Neural crest cell (in vitro differentiated cells): ENCODE measurements at regions not wholly inside any gene's neighbourhood (a gene's known extent, or its start where the extent isn't known, plus 50 kb on each side); places are given as distances from the start of the nearest gene placed in this dataset.

Experiments
- DNase-seq: peaks from one replicate; pipeline ENCODE4 v3.0.0; 2021; ENCODE audit warnings: low read depth, mixed read lengths, low spot score
- H3K27ac Mint-ChIP-seq: one replicate; pipeline ENCODE4 v1.8.0; 2021; ENCODE audit warnings: mild to moderate bottlenecking, mixed read lengths; ENCODE audit not compliant: unreplicated experiment
- H3K27me3 Mint-ChIP-seq: 2 replicates; pipeline ENCODE4 v1.8.0; 2021; ENCODE audit warnings: low read depth, mild to moderate bottlenecking, mixed read lengths
- H3K36me3 Mint-ChIP-seq: 2 replicates; pipeline ENCODE4 v1.8.0; 2021; ENCODE audit warnings: low read depth, mild to moderate bottlenecking, mixed read lengths
- H3K4me1 Mint-ChIP-seq: 2 replicates; pipeline ENCODE4 v1.8.0; 2021; ENCODE audit warnings: mixed read lengths
- H3K4me3 Mint-ChIP-seq: one replicate; pipeline ENCODE4 v1.8.0; 2021; ENCODE audit warnings: mild to moderate bottlenecking, mixed read lengths
- H3K9me3 Mint-ChIP-seq: 2 replicates; pipeline ENCODE4 v1.8.0; 2021; ENCODE audit warnings: mixed read lengths
- CTCF ChIP-seq: fragments of 200-600 bp; sonication (generic); conservative IDR thresholded peaks from 2 replicates; pipeline ENCODE4 v1.5.0; 2021; ENCODE audit warnings: antibody characterized with exemption, mild to moderate bottlenecking

GRCh38 chr6:120557554-120557953 is 776.7 kb downstream of the TBC1D32 start:
- H3K27me3 Mint-ChIP-seq: no peaks in the 10 kb centered on the region
- no peaks in the 10 kb centered on the region for H3K36me3 Mint-ChIP-seq
- no peaks in the 10 kb centered on the region for H3K9me3 Mint-ChIP-seq
- no peak for TF ChIP-seq CTCF
- DNase-seq: no peak
- no peak overlapping the region for H3K27ac Mint-ChIP-seq
- H3K4me3 Mint-ChIP-seq: no peak overlapping the region
- no peaks in the 10 kb centered on the region for H3K4me1 Mint-ChIP-seq

DNA sequence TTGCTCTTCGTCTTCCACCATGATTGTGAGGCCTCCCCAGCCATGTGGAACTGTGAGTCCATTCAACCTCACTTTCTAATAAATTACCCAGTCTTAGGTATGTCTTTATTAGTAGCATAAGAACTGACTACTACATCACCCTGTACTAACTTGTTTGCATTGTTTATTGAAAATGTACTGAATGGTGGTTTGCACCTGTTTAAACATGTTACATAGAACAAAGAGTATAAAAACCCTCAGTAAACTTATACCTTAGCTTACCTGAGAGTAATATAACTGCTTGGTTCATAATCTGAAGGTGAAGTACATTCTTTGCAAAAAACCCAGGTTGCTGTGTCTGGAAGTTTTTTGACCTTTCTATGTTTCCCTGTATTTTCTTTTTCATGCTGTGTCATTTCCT is 777.8 kb downstream of the TBC1D32 start:
- no peak for DNase-seq
- Mint-ChIP-seq H3K36me3 (no peaks in the 10 kb centered on the region), H3K4me3 (no peak overlapping the region), H3K9me3 (no peaks in the 10 kb centered on the region), H3K27ac (no peak overlapping the region), H3K4me1 (no peaks in the 10 kb centered on the region), H3K27me3 (no peaks in the 10 kb centered on the region)
- TF ChIP-seq CTCF: no peak

DNA sequence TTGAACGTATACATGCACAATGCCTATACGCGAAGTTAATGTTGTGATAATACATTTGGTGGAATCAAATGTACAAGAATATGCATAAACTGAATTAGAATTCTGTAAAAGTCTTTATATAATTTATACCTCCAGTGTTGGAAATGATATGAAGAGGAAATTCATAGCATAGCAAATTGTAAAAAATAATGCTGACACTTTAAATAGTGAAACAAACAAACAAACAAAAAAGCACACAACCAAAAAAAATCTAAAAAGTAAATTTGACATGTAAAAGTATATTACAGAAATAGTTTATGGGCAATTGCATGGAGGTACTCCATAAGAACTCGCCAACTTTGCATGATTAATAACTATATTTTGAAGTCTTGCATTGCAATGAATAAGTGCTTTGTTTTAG is 780.9 kb downstream of the TBC1D32 start:
- no peak for TF ChIP-seq CTCF
- H3K4me3 Mint-ChIP-seq: no peak overlapping the region
- H3K9me3 Mint-ChIP-seq: no peaks in the 10 kb centered on the region
- H3K36me3 Mint-ChIP-seq: no peaks in the 10 kb centered on the region
- no peaks in the 10 kb centered on the region for H3K27me3 Mint-ChIP-seq
- no peak overlapping the region for H3K27ac Mint-ChIP-seq
- no peaks in the 10 kb centered on the region for H3K4me1 Mint-ChIP-seq
- no peak for DNase-seq

- Mint-ChIP-seq H3K9me3 (no peaks in the 10 kb centered on the region), H3K27ac (no peak overlapping the region), H3K4me1 (no peaks in the 10 kb centered on the region), H3K36me3 (no peaks in the 10 kb centered on the region), H3K27me3 (no peaks in the 10 kb centered on the region), H3K4me3 (no peak overlapping the region)
- no peak for TF ChIP-seq CTCF
- DNase-seq: no peak
These were observed 788.9 kb downstream of the TBC1D32 start for GRCh38 chr6:120545353-120545752.

GRCh38 chr6:120534954-120535353 is 799.3 kb downstream of the TBC1D32 start:
- Mint-ChIP-seq H3K27me3 (no peaks in the 10 kb centered on the region), H3K4me1 (no peaks in the 10 kb centered on the region), H3K9me3 (peaks cover 3% of the 10 kb centered on the region), H3K36me3 (no peaks in the 10 kb centered on the region), H3K27ac (no peak overlapping the region), H3K4me3 (no peak overlapping the region)
- no peak for DNase-seq
- no peak for TF ChIP-seq CTCF

DNA sequence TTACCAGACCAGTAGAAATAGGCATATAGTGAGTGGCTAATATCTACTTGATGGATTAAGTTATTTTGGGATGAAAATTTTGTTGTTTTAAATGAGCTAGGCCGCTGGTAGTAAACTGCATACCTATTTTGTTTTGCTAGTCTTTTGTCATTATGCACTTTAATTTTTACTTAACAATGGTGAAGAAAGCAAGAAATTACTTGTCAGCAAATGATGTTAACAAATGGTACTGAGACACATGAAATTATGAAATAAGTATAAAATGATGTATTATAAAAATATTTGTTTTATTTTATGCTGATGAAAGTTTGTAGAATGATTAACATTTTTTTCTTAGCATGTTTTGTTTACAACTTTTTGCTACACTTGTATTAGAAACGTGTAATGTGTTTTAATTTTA is 807.7 kb downstream of the TBC1D32 start:
- DNase-seq: no peak
- no peak for TF ChIP-seq CTCF
- Mint-ChIP-seq H3K36me3 (no peaks in the 10 kb centered on the region), H3K4me1 (no peaks in the 10 kb centered on the region), H3K27me3 (no peaks in the 10 kb centered on the region), H3K27ac (no peak overlapping the region), H3K4me3 (no peak overlapping the region), H3K9me3 (no peaks in the 10 kb centered on the region)
